UCSD-AML1 (cell line): ENCODE measurements at regions not wholly inside any gene's neighbourhood (a gene's known extent, or its start where the extent isn't known, plus 50 kb on each side); places are given as distances from the start of the nearest gene placed in this dataset.

ENCODE experiments used
- DNase-seq: peaks from one replicate; lab custom pipeline; 2025; ENCODE audit not compliant: unreplicated experiment; lab: John Stamatoyannopoulos, UW

DNA sequence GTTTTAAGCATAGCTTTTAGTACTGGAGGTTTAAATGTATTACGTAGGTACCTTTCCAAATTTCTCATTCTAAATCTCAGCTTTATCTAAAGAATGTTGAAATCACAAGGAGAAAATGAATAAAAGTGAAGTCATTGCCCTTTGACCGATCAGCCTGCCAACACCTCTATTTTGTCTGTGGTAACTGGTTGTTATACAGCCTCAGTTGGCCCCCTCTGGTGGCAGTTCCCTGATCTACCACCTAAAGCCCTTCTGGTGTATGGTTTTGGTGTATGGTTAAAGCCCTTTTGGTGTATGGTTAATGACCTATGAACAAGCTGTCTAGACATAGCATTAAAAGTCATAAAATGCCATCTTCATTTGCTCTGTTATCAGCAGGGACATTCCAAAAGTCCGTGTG is 378.2 kb upstream of the AZI2 start:
- peak; percentile 9 for DNase-seq

DNA sequence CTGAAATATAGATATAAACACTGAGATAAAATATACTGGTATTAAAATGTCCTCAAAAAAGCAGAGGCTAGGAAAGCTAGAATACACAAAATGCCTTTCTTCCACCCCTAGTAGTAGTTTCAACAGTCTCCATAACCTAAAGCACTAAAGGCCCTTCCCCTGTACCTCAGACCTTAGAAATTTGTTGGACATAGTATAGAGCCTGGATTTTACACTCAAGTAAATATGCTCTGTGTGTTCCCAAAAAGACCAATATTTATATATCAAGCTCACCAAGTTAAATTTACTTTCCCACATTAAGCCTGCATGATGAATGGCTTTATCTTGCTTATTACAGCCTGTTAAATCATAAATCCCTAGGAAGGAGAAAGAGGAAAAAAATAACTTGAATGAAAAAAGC is 378.7 kb upstream of the AZI2 start:
- no peak for DNase-seq

DNA sequence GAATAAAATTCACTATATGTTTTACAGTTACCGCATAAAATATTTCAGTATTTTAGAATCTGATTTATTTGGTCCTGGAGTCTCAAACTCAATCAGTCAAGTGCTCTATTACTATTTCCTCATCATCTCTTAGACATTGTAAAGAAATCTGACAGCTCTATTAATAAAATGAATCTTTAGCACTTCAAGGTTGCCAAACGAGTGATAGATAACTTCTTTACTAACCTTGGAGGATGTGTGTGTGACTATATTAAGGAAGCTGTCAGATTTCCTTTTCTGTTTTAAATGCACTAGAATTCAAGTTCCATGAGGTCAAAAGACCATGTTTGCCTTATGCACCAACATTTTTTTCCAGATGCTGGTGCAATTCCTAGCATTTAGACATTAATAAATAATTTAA is 389.8 kb upstream of the AZI2 start:
- DNase-seq: no peak

DNA sequence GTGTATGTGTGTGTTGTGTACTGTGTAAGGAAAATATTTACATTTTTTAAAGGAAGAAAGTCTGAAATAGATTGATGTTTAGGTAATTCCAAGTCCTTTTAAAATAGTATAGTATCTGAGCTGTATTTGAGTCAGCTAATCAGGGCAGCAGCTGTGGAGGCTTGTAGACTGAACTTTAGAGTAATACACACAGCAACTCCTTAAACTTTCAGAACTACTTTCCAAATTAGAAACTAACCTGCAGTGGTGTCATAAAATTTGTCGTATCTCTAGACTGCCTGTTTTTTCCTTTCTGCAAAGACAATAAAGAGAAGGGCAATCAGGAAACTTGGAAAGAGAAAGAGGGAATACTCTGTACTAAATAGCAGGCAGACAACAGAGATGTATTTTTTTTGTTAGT is 391.0 kb upstream of the AZI2 start:
- DNase-seq: no peak

DNA sequence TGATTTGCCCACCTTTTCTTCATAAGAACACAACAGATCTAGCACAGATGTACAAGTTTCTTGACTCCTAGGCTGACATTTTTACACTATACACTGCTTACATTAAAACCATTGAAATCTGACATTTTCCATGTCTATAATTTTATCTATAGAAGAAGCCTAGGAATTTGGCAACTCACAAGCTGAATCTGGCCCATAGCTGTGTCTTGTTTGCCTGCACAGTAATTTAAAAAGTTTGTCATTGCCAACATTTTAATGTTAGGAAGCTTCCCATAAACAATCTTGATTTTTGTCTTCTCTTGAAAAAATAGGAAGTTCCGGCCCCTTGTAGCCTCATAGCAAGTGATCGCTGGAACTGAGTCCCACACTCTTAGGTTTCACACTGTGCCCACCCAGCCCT is 394.6 kb upstream of the AZI2 start:
- DNase-seq: no peak

DNA sequence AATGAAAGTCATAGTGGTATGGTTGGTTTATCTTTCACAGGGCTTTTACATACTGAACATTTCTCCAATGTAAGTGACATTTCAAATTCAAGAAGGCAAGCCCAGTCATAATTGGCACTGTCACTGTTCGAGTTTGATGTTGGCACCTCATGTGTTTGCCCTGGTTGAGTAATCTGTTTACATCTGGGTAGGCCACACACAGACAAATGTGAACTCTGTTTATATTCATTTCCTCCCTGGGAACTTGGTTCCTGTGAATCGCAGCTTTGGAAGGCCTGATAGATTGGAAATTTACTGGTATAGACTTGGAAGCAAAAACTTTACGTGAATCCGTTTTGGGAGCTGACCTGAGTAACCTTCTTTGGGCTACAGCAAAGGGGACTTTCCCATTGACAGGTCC is 395.2 kb upstream of the AZI2 start:
- DNase-seq: no peak

DNA sequence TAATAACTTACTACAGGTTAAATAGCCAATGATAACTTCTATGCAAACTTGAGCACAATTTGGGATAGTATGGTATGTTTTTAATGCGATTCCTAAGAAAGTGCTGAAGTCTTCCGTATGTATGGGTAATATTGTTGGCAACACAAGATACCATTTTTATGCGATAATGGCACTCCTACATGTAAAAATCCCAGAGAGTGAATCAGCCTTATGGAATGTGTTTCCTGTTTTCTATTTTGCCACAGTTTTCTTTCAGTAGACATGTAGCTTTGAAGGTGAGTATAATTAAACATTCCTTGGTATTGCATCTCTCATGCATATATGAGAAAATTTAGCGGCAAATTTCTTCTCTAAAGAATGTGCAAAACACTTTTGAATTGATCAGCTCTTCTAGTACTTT is 396.8 kb upstream of the AZI2 start:
- no peak for DNase-seq

DNA sequence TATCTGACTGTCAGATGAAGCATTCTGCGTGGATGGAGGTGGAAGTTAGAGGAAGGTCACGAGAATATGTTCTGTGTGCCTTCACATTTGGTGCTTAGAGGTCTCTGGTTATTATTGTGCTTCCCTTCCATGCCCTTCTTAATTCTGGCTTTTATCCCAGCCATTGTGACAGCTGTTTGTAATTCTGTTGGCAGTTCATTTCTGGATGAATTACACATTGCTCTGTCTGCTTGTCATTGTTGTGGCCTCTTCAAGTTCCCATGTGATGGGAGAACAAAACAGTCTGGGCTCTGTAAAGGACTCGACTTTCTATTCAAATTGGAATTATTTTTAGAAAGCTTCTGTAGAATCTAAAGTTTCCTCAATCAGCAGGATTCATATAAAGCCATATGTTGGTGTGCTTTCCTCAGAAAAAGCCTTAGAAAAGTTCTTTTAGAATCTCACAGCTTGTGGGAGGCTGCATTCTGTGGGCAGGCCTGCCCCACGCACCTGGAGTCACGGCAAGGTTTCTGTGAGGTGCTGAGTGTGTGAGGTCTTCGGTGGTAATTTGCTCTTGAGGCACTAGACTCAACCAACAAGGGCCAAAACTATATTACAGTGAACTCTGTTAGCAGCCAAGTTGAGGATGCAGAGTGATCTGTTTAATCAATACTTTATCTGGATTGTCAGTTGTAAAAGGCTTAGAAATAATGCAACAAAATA is 397.4 kb upstream of the AZI2 start:
- no peak for DNase-seq

DNA sequence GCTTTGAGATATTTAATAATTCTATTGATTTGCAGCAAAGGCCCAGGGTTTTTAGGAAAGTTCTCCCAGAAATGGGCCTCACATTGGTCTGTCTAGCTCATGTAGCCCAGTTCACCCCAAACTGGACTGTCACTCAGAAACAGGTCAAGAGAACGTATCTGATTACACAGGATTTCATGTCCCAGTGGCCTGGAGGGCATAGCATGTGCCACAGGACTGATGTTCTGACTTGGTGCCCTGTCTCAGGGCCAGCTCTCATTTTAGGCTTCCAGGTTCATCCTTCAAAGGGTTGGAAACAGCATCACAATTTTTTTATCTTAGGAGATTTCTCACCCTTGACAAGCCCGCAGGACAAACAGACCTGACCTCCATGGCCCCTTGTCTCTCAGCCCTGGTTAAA is 398.4 kb upstream of the AZI2 start:
- DNase-seq: no peak

DNA sequence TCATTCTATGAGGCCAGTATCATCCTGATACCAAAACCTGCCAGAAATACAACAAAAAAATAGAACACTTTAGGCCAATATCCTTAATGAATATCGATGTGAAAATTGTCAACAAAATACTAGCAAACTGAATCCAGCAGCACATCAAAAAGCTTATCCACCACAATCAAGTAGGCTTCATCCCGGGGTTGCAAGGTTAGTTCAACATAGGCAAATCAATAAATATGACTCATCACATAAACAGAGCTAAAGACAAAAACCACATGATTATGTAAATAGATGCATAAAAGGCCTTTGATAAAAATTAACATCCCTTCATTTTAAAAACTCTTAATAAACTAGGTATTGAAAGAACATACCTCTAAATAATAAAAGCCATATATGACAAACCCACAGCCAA is 403.2 kb upstream of the AZI2 start:
- no peak for DNase-seq

DNA sequence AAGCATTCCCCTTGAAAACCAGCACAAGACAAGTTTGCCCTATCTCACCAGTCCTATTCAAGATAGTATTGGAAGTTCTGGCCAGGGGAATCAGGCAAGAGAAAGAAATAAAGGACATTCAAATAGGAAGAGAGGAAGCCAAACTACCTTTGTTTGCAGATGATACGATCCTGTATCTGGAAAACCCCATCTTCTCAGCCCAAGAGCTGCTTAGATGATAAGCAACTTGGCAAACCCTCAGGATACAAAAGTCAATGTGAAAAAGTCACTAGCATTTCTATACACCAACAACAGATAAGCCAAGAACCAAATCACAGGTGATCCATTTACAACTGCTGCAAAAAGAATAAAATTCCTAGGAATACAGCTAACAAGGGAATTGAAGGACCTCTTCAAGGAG is 403.7 kb upstream of the AZI2 start:
- DNase-seq: no peak

DNA sequence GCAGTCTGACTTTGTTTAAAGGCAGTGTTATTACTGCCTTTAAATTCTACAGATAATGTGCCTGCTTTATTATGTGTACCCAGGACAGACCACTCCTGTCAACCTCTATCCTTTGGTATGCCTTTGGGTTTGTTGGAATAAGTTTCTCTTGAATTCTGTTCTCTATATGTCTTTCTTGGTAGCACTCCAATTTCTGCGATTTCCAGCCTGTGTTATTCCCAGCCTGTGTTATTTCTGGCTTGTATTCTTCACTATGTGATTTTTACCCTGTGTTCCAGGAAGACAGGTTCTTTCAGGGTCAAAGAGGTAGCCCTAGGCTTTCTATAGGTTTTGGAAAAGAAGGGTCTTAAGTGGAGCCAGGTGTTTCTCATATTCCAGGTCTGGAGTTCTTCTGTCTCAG is 407.4 kb upstream of the AZI2 start:
- no peak for DNase-seq

DNA sequence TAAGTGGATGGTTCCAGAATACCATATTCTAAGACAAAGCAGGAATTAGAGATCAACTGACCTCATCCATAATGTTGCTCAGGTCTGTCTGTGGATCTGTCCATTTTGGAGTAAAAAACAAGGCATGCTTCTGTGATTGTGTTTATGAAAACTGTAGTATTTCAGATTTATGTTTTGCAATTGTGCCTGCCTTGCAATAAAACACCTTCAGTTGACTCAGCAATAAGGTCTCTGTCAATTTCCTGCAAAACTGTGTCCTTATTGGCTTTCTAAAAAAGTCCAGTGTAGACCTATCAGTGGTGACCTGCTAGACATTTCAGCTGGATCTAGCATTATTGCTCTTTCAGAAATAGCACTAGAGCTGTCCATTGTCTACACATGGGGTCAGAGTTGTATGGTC is 409.5 kb upstream of the AZI2 start:
- no peak for DNase-seq

DNA sequence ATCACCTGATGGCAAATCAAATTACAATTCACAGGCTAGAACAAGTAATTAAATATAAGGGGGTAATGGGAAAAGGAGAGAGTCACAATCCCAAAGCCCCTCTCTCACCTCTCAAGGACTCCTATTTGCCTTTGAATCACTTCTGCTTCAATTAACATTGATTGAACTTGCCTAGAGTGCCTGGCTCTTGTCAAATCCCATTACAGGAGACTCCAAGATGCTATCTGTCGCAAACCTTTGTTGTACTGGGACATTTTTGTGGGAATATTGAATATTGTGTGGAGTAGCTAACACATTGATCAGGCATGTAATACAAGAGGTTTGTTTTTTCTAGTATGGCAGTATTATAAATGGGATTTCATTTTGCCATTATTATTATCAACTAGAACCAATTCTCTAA is 412.8 kb upstream of the AZI2 start:
- DNase-seq: no peak

DNA sequence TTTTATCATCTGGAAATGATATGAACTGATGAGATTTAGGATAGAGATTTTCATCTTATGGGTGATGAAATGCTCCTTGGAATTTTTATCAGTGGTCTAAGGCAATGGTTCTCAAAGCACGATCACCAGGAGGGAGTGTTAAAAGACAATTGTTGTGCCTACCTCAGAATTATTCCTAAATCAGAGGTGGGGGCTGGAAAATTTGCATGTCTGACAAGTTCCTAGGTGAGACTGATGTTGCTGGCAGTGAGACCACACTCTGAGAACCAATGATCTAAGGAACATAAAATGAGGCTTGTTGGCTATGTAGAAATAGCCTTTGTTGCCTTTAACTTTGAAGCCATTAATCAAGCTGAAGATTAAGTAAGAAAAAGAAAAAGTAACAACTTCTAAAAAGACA is 416.6 kb upstream of the AZI2 start:
- no peak for DNase-seq

DNA sequence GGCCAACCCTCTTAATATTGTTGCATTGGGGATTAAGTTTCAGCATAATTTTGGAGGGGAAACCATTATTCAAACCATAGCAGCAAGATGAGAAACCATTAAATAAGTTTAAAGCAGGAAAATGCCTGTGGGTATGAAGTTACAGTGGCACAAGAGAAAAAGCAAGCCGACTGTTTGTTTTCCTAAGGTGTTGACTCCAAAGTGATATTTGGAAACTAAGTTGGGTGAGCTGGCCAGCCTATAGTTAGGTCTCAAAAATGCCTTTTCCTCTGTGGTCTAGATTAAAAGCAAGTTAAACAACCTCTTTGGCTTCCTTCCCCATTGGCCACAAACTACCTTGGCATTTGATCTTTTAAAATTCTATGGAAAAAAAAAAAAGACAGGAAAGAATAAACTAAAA is 419.8 kb upstream of the AZI2 start:
- no peak for DNase-seq

DNA sequence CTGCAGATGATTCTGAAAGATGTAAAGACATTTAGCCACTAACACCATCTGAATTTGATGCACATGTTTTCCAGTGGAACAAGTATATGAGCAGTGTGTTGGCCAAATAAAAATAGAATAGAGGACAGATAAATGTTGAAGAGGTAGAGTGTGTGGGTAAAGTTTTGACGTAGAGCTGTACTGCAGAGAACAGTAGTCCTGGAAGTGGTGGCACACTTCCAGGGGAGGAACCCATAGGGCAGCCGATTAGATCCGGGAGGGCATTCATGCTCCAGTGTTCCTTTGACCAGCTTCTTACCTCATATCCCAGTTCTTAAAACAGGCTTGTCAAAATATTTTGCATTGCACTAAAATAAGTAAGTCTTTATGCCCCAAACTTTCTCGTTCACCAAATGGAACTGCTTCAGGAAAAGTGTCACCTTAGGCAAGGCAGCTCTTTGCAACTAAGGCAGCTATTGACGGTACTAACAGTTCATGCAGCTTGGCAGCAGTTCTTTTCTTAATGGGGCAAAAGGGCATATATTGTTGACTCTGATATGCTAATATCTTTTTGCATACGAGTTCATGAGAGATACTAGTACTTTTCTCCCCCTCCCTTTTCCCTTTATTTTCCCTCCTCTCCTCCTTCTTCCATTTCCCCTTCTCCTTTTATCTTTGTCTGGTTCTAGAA is 429.3 kb upstream of the AZI2 start:
- no peak for DNase-seq

DNA sequence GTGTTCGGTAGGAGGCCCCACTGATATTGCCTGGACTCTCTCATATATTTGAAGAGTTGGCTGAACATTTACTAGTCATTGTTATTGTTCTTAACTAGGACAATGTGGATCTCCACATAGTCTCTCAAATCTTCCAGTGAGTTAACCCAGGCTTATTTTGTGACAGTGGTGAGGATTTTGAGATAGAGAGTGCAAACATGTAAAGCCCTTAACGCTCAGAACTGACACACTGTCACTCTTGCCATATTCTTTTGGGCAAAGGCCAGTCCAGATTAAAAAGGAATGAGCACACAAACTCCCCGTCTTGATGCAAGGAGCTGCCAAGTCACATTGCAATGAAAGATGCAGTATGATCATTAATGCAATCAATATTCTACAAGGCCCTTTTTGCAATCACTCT is 431.9 kb upstream of the AZI2 start:
- DNase-seq: no peak

DNA sequence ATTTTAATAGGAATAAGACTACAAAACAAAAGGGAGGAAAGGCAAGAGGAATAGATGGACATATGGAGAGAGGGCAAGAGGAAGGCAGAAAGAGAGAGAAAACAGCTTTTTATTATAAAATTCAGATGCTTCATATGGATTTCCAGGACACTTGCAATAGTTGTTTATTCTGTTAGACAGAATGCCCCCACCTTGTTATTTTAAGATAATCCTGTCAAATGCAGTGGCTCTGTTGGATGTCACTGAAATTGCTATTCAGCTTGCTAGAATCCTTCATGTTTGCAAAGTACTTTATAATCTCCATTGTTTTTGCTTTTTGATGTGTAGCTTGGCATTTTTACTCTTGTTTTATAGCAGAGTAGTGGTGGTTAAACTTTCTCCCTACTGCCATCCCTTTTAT is 432.4 kb upstream of the AZI2 start:
- DNase-seq: no peak

DNA sequence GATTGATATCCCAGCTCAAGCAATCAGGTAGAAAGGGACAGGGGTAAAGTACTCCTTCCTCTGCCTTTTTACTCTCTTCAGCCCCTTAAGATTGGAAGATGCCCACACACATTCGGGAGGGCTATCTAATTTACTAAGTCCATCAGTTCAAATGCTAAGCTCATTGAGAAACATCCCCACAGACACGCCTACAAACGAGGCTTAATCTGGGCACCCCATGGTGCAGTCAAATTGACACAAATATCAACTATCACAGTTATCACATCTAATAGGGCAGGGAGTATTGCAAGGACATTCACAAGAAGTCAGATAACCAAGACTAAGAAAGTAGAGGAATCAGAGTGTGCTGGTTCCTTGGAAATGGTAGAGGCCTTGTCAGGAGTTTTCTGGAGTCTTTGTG is 437.8 kb upstream of the AZI2 start:
- DNase-seq: no peak

DNA sequence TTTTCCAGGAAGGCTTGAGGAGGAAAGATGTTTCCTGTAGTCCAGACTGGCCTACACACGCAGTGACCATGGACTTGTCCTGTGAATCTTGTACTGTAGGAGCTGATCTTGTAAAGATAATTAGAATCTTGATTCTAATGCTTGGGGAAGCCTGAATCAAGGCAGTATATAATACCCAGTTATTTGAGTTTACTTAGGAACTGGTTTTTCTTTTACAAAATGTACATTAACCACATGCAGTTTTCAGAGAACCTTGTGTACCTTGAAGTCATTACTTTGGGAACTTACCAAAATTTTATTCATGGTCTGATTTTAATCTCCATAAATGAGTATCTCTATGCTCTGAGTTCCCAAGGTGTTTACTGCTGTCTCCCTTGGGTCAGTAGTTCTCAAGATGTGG is 439.9 kb upstream of the AZI2 start:
- DNase-seq: no peak

DNA sequence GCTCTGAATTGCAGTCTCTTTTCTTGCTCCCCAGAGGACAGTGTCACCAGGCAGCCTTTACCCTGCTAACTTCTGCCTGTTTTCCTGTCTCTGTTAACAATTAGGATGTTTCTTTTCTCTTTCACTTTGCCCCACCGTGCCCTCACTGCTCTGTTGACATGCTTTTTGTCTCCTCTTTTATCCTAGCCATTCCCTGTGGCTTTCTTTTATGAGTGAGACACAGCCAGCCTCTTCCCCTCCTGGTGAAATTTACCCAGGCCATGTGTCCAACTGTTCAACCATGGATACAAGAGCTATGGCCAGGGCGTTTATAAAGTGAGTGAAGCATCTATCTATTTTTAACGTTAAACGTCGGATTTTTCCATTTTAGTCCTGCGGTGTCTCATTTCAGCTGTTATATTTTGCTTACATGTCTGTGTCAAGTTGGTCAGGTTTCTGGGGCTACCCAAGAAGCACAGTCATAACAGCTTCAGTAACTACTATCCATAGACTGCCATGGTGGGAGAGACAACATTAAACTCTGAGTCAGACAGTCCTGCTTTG is 443.2 kb upstream of the AZI2 start:
- DNase-seq: no peak

DNA sequence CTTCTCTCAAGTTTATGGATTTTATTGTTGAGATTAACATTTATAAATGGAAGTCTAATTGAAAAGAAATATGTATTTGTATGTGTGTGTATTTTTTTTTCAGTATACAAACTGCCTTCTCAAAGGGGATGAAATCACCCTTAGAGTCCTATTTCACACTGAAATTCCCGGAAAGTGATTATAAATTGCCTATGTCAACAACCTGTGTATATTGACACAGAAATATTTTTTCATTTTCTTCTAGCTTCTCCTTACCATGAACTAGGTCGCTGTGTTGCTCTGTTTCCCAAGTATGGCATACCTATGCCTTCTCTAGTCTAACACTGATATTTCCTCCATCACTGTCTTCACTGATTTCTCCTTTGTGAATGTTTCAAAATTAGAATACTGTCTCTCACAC is 444.0 kb upstream of the AZI2 start:
- no peak for DNase-seq
